NCI-H748 treated with DMSO at 0.1 percent for 48 hours (cell line): ENCODE measurements at regions not wholly inside any gene's neighbourhood (a gene's known extent, or its start where the extent isn't known, plus 50 kb on each side); places are given as distances from the start of the nearest gene placed in this dataset.
"Not testable (repeated sequence)": the region's sequence is repeated elsewhere in the genome, so short reads cannot be mapped to it uniquely, and the experiment has no call there.

Experiments used
- DNase-seq: peaks from one replicate; lab custom pipeline; 2025; lab: John Stamatoyannopoulos, UW

GRCh38 chr17:83192161-83192788 lies 112.9 kb downstream of the METRNL start:
- no peak for DNase-seq

GRCh38 chr17:83192789-83193335 lies 113.5 kb downstream of the METRNL start:
- not testable (repeated sequence) for DNase-seq

GRCh38 chr17:83193336-83194185 lies 114.2 kb downstream of the METRNL start:
- no peak for DNase-seq

- DNase-seq: no peak
Measured at GRCh38 chr17:83194186-83194561, 114.8 kb downstream of the METRNL start.

- DNase-seq: no peak
Measured at GRCh38 chr17:83194761-83195329, 115.4 kb downstream of the METRNL start.

- DNase-seq: no peak
Measured at GRCh38 chr17:83195330-83196023, 116.1 kb downstream of the METRNL start.

GRCh38 chr17:83196024-83196365 lies 116.6 kb downstream of the METRNL start:
- no peak for DNase-seq

- no peak for DNase-seq
Measured at GRCh38 chr17:83196366-83196765, 117.0 kb downstream of the METRNL start.

- no peak for DNase-seq
Measured at GRCh38 chr17:83196973-83197880, 117.8 kb downstream of the METRNL start.

- DNase-seq: no peak
Measured at GRCh38 chr17:83198366-83199341, 119.2 kb downstream of the METRNL start.

GRCh38 chr17:83199500-83200201 lies 120.2 kb downstream of the METRNL start:
- no peak for DNase-seq

GRCh38 chr17:83200231-83200699 lies 120.9 kb downstream of the METRNL start:
- no peak for DNase-seq

GRCh38 chr17:83200751-83201150 lies 121.3 kb downstream of the METRNL start:
- DNase-seq: no peak

- no peak for DNase-seq
Measured at GRCh38 chr17:83201206-83202001, 122.0 kb downstream of the METRNL start.

- DNase-seq: no peak
Measured at GRCh38 chr17:83202002-83203000, 122.9 kb downstream of the METRNL start.

- DNase-seq: no peak
Measured at GRCh38 chr17:83203073-83203471, 123.7 kb downstream of the METRNL start.
